NCI-H345 treated with DMSO at 0.1 percent for 48 hours (cell line): ENCODE measurements at regions not wholly inside any gene's neighbourhood (a gene's known extent, or its start where the extent isn't known, plus 50 kb on each side); places are given as distances from the start of the nearest gene placed in this dataset.

Experiments used
- DNase-seq: peaks from one replicate; lab custom pipeline; 2025; ENCODE audit not compliant: unreplicated experiment; lab: John Stamatoyannopoulos, UW

DNA sequence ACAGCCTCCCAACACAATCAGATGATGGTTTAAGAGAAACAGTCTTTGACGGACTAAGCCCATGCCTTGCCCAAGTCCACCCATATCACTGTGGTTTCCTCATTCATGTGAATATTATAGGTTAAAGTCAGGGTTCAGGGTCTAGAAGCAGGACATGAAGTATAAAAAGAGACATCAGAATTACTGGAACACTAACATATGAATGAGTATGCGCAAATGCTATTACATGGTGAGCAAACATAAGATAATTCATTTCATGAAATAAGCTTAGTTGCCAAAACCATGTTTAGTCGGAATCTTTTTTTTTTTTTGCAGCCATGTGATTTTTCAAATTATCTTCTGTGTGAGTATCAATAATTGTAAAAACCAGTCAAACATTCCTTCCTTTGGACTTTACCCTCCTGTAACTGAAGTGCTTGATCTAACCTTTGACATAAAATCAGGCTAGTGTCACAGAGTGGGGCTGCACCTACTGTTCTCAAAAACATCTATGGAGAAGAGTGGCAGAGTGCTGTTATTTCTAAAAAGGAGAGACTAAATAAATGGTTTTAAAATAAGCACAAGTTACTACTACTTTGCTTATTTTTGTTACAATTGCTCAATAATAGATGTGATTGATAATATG, 84.9 kb upstream of the NRIP1 start:
- DNase-seq, result no peak

DNA sequence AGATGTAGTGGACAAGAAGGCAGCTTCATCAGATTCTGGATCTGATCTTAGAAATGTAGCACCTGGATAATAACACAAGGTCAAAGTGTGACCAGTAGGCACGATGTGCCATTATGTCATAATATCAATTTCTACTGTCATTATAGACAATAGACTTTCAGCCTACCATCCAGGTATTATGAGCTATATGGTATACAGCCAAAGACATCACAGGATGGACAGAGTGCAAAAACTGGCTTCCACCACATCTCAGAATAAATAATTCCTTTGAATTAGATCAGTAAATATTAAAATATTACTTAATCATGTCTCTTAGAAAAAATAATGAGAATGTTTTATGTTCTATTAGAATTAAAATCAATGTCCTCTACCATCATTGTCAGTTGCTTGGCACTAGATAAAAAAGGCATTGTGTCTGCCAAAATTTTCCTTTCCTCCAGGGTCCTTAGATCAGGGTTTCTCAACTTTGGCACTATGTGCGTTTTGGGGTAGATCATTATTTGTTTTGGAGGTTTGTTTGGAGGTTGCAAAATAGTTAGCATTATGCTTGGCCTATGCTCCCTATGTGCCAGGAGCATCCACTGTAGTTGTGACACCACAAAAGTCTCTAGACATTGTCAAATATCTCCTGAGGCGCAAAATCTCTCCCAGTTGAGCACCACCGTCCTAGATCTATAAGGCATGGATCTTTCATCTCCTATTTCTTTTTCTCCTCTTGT, 86.7 kb upstream of the NRIP1 start:
- DNase-seq, result no peak

DNA sequence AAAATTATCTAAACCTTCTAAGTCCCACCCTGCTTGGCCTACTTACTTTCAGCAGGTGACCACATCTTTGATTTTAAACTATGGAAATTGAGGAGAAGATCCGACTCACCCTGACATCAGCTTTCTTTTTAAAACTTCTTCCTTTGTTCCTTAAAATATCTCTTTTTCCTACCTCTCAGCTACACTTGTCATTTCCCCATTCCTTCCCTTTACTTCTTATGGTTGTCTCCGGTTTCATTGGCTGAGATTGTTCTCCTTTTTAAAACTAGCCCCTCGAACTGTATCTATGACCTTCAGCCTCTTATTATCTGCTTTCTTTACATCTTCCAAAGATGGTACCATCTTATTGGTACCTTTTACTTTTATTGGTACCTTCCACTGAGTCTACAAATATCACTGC, 87.8 kb upstream of the NRIP1 start:
- DNase-seq, result no peak

DNA sequence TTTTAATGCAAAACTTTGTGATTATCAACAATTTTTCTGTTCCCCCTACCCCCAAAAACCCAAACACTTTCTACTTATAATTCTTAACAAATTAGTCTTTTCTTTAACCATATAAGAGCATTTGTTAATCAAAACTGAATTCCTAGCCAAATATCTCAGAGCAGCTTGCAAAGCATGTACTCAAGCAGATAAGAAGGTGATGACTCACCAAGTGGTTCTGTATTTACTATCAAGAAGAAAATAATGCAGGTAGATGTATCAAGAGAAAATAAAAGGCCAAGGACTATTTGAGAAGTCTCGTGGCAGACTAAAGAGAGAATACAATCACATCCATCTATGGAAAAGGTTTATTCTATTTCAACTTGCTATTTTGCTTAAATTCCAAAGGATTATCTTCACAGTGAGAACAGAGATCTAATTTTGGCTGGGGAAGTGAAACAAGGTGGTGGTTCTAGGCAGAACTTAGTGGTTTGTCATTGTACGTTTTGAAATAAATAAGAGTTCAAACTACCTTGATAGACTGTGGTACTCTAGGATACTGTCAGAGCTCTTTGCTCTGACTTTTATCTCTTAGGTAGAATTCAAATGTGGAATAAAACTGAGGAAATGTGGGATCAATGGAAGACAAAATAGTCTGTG, 94.7 kb upstream of the NRIP1 start:
- no peak for DNase-seq

DNA sequence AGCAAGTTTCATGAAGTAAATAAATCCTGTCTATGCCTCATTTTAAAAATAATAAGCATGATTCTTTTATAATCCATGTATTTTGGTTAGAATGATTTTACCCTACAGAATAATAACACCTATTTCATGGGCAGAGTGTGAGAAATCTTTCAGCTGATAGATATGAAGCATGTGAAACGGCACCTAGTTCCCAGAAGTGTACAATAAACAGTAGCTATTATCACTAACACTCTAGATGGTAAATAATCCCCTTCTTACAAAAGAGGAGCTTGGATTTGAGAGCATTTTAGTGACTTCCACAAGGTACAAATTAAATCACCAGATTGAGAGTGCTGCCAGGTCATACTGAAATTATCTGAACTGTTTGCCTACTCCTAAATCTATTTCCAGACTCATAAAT, 95.3 kb upstream of the NRIP1 start:
- DNase-seq, result no peak

DNA sequence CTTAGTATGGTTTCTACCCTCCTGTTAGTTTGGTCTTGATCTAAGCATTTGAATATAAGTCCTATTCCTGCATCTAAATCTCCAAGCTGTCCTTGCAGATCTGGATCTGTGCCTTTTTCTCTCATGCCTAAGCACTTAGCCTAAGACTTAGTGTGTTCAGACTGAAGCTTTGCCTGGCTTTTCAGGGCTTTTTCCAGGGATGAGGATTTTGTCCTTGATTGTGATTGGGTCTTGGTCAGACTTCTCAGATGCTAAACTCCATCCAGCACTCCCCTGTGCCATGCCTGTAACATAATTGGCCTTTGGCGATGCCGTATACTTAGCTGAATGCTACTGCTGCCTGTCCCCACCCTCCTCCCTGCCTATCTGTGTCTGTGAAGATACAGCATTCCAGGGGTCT, 98.1 kb upstream of the NRIP1 start:
- no peak for DNase-seq

DNA sequence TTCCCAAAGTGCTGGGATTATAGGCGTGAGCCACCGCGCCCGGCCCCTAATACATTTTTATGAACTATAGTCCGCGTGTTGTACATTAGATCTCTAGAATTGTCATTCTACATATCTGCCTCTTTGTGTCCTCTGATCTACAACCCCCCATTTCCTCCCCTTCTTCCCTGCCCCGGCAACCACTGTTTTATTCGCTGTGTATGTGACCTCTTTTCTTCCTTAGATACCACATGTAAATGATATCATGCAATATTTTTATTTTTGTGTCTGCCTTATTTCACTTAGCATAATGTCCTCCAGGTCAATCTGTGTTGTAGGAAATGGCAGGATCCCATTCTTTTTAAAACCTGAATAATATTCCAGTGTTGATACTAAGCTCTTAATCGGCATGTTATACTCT, 99.5 kb upstream of the NRIP1 start:
- no peak for DNase-seq

DNA sequence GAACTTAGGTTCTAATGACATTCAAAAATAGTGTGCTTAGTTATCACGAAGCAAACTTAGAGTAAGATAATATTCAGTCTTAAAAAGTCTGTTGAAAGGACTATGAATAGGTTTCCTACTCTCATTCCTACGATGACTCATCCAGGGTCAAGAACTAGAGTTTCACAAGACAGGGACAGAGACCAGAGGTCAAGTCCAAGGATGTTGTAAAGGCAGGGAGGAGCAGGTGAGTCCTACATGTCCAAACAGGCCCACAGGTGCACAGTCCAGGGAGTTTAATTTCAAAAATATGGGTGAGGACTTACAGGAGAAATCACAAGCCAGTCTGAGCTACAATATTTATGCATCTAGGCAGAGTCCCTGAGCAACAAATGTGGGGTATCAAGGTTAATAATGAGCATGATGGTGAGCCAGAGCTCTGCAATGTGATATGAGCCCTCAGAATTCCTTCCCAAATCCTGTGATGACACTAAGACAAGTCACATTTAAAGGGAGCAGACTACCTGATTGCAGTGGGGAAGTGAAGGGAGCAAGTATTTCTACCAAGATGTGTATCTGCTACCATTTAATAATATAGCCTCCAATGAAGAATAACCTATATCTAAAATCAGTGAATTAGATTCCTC, 100.0 kb upstream of the NRIP1 start:
- DNase-seq, result no peak

DNA sequence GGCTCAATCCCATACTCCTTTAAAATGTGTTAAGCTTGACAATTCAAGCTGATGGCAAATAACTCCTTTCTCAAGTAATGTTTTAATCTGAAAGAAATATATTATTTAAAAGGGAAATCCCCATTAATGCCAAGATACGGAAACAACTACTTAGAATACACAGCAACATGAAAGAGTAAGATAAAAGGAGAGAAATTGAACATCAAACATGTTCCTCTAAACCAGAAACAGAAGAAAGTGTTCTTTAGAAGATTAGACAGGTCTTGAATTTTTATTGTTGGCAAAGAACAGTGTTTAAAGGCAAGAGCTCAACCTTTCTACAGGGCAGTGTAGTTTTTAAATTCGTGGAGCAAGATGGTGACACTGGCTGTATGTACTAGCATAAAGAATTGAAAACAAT, 105.8 kb upstream of the NRIP1 start:
- no peak for DNase-seq

DNA sequence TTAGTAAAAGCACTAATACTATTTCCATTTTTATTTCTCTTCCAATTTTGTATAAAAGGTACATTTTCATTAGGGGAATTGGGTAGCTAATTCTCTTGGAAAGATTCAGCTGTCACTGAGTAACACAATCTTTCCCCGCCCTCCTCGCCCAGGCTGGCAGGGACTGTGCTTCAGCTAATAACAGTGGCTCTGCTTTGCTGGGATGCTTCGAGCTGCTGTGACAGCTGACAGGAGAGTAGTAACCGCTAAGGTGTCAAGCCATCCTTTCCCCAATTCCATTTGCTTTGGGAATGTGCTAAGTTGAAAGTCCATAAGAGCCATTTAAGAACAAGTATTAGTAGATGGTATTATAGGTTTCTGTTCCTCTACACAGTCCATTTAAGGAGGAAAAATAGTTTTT, 106.7 kb upstream of the NRIP1 start:
- DNase-seq, result no peak

DNA sequence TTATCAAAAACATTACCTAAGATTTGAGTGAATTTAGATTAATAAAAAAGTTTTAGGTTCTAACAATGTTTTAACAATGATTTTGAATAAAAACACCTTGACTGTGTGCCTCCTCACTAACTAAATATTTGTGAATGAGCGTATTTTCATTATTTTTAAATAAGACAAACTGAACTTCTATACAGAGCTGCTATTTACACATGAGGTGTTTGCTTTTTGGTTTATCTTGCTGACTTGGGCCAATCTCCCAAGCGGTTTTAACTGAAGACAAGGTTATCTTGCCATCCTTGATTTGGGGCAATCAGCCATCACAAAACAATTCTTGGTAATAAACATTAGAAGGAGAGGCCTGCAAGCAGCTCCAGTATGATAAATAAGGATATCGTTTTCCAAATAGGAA, 108.2 kb upstream of the NRIP1 start:
- DNase-seq, result no peak

DNA sequence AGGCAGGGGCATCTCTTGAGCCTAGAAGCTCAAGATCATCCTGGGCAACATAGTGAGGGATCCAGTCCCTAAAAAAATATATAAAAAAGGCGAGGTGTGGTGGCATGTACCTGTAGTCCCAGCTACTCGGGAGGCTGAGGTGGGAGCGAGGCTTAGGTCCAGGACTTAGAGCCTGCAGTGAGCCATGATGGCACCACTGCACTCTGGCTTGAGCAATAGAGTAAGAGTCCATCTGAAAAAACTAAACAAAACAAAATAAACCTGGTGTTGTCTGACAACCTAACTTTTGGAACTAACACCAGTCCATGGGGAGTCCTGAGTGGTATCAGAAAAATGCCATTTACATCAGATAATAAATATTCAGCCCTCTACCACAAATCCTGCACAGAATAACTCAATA, 110.1 kb upstream of the NRIP1 start:
- no peak for DNase-seq

DNA sequence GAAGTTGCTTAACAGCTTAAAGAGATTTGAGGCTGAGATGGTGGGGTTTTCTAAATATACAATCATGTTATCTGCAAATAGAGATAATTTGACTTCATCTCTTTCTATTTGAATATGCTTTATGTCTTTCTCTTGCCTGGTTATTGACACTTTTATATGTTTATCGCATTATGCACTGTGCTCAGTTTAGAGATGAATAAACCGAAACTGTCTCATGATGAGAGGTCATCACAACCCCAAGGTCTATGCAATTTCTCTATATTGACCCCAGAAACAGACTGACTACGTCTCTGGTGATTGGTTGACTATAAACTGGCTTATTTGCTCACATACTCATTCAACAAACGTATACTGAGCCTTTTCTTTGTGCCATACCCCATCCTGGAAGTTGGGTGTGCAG, 117.9 kb upstream of the NRIP1 start:
- DNase-seq, result no peak

DNA sequence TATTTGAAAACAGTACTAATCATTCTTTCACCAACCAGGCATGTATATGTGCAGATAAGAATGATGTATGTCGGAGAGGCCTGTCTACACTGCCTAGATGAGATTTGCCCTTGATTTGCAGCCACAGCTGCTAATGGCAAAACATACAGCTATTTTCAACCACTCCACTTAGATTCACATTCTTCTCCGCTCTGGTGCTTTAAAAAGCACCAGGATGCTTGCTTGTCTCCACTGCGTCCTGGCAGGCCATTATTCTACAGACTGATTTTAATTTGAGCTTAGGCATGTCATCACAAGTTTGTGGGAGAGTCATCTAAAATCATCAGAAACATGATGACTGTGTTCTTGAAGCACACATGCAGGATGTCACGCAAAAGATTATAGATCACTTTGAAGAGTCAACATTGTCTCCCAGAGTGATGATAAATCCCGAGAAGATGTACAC, 119.0 kb upstream of the NRIP1 start:
- DNase-seq, result no peak

DNA sequence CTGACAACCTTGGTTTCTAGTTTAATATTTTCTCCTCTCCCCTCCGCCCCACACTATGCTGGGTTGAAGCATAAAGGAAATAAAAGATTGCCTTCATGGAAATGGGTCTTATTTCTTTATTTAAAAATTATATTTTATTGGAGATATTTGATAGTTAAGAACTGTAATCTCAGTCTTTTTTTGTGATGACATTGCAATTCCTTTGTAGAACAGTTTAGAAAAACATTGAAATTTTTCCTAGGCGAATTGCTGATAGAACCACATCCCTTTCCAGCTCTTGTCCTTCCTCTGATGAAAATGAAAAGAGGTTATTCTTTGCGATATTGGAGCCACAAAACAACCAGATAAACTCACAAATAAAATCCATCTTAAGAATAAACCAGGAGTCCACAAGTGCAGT, 125.6 kb upstream of the NRIP1 start:
- DNase-seq, result no peak

DNA sequence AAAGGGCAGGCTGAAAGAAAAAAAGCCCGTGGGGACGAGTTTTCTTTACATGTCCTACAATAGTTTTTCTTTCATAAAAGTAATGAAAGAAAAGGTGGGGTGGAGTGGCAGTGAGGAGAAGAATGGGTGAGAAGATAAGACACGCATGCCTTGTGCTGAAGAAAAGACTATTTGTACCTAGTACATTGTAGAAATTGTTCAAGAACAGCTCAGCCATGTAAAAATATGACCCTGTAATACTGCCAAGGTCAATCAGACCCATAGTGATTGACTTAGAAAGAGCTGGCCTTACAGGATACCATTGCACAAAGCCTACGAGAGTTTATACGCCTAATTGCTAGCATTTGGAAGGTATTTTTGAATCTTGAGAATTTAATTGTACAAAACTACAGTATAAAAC, 126.0 kb upstream of the NRIP1 start:
- no peak for DNase-seq

DNA sequence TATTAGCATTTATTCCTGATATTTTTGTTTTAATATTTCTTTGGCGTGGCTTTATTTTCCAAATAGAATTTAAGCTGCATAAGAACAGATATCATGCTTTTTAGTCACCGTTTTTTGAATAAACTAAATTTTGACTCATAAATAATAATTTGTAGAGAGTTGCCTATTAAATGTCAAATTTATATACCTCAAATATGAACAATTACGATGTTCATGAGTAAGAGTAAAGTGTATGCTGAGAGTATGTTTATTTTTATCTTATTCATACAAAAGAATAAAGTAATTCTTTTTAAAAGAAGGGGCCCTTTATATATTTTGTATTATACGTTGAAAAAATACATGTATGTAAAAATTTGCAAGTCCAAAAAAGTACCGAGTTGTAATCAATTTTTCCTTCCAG, 126.5 kb upstream of the NRIP1 start:
- DNase-seq, result no peak

DNA sequence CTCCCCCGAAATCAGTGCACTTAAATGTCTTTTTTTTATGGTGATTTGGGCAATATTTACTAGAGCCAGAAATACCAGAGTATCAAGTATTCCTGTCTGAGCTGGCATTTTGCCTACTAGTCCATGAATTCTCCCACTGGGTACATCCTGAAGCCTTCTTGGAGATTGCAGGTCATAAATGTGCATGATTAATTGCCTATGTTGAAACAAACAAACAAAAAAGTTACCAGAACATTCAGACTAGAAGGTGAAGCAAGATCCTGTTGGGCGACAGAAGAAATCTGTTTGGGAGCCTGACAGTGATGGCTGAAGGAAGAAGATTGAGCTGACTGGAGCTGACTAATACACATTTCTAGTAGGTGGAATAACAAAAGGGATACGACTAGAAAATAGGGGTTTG, 127.4 kb upstream of the NRIP1 start:
- DNase-seq, result no peak

DNA sequence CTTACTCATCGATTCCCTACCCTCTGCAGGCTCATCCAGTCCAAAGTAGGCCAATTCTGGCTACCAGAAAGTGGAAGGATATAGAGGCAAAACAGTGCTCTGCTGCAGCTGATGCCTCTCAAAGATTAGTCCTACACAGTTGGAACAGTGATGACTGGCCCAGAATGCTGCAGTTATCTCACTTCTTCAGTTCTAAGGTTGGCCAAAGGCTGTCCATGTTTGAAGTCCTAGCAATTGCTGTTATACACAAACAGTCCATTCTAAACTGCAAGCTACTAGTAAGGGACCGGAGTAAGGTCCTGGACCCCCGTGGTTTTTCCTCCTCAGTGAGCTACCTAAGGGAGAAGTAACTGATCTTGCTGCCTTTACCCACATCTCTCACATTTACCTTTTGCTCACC, 129.1 kb upstream of the NRIP1 start:
- no peak for DNase-seq

DNA sequence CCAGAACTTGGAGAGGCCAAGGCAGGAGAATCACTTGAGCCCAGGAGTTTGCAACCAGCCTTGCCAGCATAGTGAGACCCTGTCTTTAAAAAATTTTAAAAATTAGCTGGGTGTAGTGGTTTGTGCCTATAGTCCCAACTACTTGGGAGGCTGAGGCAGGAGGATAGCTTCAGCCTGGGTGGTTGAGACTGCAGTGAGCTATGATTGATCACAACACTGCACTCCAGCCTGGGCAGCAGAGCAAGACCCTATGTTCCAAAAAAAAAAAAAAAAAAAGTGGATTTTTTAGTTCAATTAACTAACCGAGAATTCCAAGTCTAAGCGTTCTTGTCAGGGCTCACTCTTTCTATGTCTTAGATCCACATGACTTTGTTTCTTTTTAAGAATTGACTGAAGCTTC, 130.3 kb upstream of the NRIP1 start:
- DNase-seq, result no peak

DNA sequence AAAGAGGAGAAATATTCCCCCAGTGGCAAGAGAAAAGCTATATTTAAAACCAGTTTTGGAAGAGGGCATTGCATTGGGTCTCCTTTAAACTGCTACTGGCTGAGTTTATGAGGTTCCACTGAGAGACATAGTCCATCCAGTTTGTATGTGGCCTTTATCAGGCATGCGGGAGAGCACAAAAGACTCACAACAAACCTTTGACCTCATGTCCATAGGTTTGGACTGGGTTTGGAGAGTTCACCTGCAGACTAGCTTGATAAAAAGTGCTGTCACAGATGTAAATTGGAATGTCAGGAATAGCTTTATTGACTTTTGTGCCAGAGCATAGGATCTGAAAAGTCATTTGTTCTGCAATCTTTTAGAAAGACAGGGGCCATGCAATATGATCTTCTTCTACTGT, 131.0 kb upstream of the NRIP1 start:
- no peak for DNase-seq

DNA sequence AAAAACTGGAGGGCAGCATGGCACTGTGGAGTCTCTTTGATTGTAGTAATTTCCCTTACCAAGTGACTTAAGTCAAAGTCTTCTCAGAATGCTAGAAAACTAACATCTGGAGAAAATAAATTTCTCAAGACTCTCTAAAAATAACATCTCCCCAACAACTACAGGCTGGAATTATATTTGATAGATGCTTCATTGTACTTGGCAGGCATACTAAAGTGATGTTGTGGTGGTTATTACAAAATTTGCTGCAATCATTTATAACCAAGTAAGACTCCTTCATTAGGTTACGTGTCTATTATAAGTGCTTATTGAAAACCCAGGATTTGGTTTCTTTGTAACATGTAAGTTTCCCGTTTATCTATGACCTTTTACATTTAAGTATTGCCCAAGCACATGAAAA, 132.9 kb upstream of the NRIP1 start:
- DNase-seq, result no peak
